IPS-15b (cell line): ENCODE measurements at regions not wholly inside any gene's neighbourhood (a gene's known extent, or its start where the extent isn't known, plus 50 kb on each side); places are given as distances from the start of the nearest gene placed in this dataset.

Source experiments
- H3K27me3 ChIP-seq: one replicate; pipeline ENCODE4 v1.6.1; 2013; ENCODE audit warnings: low read length; ENCODE audit not compliant: control insufficient read depth, insufficient read depth
- H3K36me3 ChIP-seq: one replicate; pipeline ENCODE4 v1.6.1; 2013; ENCODE audit warnings: low read length; ENCODE audit not compliant: control insufficient read depth, insufficient read depth
- H3K4me1 ChIP-seq: one replicate; pipeline ENCODE4 v1.6.1; 2013; ENCODE audit warnings: mild to moderate bottlenecking, low read length; ENCODE audit not compliant: control insufficient read depth, insufficient read depth
- H3K4me3 ChIP-seq: one replicate; pipeline ENCODE4 v1.5.1; 2013; ENCODE audit warnings: low read depth, low read length
- H3K9ac ChIP-seq: one replicate; pipeline ENCODE4 v1.6.1; 2013; ENCODE audit warnings: low read depth, mild to moderate bottlenecking, low read length
- H3K9me3 ChIP-seq: one replicate; pipeline ENCODE4 v1.6.1; 2013; ENCODE audit warnings: mild to moderate bottlenecking, low read length; ENCODE audit not compliant: control insufficient read depth, insufficient read depth

DNA sequence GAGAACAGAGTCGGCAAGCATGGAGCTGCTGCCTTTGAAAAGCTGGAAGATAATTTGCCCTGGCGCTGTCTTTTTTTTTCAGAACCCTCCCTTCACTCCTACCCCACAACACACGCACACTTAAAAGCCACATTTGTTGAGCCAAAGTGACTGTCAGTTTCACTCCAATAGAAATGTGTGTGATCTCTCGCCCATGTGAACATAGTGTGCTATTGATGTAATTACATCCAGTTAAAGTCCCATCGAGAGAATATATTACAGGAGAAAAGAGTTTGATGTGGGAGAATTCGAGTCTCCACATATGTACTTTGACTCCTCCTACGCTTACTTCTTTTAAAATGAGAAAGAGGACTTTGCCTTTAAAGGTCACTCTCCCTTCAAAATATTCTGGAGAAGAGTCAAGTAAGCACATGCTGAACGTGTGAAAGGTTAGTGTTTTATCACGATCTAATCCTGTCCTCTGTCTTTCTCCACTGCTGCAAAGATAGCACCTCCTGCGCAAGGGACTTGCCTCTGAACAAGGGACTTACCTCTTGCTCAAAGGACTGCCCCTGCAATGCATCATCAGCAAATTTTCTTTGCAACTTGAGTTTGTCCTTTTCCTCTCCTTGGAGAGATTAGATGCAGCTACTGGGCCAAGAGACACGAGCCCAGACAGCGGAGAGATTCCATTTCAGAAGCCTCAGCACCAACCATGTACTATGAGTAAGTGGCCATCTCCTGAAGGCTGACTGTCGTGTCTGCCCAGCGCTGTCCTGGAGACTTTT, 613.9 kb downstream of the PTPRU start:
- no peak overlapping the region for H3K4me3 ChIP-seq
- H3K9ac ChIP-seq = no peak overlapping the region
- no peaks in the 10 kb centered on the region for H3K9me3 ChIP-seq
- no peaks in the 10 kb centered on the region for H3K36me3 ChIP-seq
- H3K27me3 ChIP-seq = no peaks in the 10 kb centered on the region
- H3K4me1 ChIP-seq = no peaks in the 10 kb centered on the region

DNA sequence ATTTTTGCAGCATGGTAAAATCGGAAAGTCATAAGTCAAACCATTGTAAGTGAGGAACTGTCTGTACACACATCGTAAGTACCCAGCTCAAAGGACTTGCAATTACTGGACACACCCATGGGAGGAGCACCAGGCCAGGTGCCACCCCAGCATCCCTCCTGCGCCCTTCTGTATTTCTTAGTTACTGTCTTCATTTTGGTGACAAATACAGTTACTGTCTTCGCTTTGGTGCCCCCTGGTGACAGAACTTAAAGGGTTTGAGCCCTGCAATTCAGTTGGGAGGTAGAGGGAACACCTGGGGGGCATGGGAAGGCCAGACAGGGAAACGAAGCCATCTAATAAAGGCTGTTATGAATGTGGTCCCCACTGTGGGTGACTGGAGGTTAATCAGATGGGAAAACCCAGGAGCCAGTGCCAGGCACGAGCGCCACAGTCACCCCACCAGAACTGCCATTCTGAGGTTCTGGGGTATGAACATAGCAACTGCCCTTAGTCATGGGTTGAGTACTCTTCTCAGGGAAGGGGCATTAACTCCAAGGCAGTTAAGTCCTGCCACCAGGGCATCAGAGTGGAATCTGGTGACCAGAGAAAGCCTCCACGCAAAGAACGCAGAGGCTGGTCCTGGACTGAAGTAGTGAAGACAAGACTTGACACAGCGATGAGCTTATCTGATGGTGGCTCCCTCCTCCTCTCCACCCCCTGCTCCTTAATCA, 612.9 kb downstream of the PTPRU start:
- Histone ChIP-seq H3K36me3 (no peaks in the 10 kb centered on the region), H3K4me1 (no peaks in the 10 kb centered on the region), H3K9ac (no peak overlapping the region), H3K9me3 (no peaks in the 10 kb centered on the region), H3K4me3 (no peak overlapping the region), H3K27me3 (no peaks in the 10 kb centered on the region)

DNA sequence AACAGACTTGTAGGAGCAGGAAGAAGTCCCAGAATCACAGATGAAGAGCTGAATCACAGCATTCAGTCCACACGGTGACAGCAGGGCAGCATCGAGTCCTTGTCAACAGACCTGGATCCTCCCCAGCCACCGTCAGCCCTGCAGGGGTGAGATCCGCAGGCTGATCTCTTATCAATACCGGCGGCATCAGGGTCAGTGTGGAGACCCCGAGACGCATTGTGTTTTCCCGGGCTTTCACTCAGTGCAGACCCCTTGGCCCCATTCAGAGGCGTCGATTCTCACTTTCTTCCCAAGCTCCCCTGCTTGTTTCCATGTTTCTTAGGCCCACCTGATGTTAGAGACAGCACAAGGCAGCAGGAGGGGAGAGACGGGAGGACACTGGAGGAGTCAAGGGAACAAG, 609.6 kb downstream of the PTPRU start:
- no peaks in the 10 kb centered on the region for H3K27me3 ChIP-seq
- no peaks in the 10 kb centered on the region for H3K36me3 ChIP-seq
- H3K9me3 ChIP-seq = no peaks in the 10 kb centered on the region
- no peak overlapping the region for H3K9ac ChIP-seq
- no peak overlapping the region for H3K4me3 ChIP-seq
- H3K4me1 ChIP-seq = no peaks in the 10 kb centered on the region

DNA sequence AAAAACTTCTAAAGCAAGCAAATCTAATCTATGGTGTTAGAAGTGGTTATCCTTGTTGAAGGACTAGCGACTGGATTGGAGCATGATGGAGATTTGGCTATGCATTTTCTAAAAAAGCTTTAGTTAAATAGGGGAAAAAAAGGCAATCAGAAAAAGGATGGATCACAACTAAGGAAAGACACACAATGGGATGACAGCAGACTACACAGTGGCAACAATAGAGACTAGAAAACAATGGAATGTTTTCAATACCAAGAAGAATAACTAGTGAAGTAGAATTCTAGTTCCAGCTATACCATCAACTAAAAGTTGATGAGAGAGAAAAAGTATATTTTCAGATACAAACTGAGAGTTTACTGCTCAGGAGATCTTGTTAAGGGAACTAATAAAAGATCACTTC, 605.8 kb downstream of the PTPRU start:
- Histone ChIP-seq H3K4me1 (no peaks in the 10 kb centered on the region), H3K4me3 (no peak overlapping the region), H3K36me3 (no peaks in the 10 kb centered on the region), H3K9me3 (no peaks in the 10 kb centered on the region), H3K27me3 (no peaks in the 10 kb centered on the region), H3K9ac (no peak overlapping the region)

DNA sequence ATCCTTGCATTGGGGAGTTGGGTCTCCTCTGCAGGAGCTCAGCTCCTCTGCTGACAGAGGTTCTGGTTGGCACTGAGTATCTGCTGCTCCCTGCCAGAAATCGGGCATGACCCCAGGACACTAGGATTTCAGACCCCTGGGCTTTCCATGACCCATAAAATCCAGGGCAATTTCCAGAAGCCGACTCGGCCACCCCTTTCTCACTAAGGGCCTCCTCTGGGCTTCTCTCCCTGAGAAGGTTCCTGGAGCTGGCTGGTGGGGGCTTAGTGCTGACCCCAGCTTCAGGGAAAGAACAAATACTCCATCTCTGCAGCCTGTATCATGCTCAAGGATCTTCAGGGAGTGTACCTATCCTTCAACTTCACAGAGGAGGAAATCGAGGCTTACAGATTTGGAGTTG, 603.4 kb downstream of the PTPRU start:
- no peak overlapping the region for H3K9ac ChIP-seq
- no peaks in the 10 kb centered on the region for H3K27me3 ChIP-seq
- no peaks in the 10 kb centered on the region for H3K9me3 ChIP-seq
- H3K4me1 ChIP-seq = no peaks in the 10 kb centered on the region
- no peaks in the 10 kb centered on the region for H3K36me3 ChIP-seq
- no peak overlapping the region for H3K4me3 ChIP-seq

DNA sequence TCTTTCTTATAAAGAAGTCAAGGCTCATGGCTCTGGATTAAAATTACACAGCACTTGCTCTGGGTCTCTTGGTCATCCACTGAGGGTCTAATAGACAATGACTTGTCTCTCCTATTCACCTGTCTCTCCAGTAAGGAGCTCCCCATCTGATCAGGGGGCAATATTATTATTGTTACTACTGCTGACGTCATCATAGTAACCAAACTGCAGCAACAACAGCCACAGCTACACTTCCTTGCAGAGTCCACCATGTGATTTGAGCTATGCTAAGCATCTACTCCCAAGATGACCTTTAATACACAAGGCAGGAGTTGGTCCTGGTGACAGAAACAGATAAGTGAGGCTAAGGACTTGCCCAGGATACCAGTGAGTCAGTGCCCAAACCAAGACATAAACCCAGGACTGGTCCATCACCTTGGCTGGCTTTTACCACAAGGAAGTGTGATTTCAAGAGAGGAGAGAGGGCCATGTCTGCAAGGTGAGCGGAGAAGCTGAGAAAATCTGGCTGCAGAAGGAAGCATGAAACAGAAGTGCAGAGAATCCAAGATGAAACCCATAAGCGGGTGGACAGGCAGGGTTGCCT, 602.5 kb downstream of the PTPRU start:
- H3K4me1 ChIP-seq = no peaks in the 10 kb centered on the region
- no peak overlapping the region for H3K4me3 ChIP-seq
- no peaks in the 10 kb centered on the region for H3K27me3 ChIP-seq
- no peaks in the 10 kb centered on the region for H3K9me3 ChIP-seq
- H3K36me3 ChIP-seq = no peaks in the 10 kb centered on the region
- no peak overlapping the region for H3K9ac ChIP-seq

DNA sequence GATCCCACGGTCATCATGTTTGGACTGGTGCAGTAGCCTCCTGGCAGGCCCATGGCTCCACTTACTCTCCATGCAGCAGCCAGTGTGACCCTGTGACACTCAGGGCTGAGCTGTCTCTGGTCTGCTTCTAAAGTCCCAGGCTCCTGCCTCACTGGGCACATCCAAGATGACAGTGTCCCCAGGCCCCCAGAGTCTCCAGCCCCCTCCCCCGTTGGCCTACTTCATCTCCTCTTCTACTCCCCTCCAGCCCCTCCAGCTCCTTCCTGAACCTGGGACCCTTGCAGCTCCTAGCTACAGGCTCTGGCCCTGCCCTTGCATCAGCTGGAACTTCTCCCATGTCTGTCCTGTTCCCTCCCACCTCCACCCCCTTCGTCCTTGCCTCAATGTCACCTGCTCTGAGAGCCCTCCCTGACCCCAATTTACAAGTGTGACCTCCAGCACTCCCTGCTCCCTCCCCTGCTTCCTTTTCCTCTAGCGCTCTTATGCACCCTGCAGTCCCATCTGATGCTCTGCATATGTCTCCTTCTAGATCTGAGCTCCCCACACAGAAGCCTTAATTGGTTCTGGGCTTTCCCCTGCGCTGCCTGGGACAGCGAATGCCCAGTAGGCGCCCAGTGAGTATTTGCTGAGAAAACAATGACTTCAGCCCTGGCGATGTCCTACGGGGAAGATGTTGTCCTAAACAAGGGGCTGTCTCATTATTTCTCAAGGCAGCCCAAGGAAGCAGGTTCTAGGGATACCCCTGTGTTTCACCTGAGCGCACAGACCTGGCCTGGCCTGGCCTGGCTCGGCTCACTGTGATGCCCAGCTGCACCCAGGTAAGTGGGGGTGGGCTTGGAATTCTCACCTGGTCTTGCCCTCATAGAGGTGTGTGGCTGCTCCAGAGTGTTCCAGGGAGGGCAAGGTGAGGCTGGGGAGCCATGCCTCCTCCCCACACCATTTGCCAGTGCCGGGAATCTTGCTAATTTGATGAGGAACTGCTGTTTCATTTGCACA, 600.6 kb downstream of the PTPRU start:
- Histone ChIP-seq H3K4me1 (no peaks in the 10 kb centered on the region), H3K9ac (no peak overlapping the region), H3K36me3 (no peaks in the 10 kb centered on the region), H3K27me3 (no peaks in the 10 kb centered on the region), H3K4me3 (no peak overlapping the region), H3K9me3 (no peaks in the 10 kb centered on the region)

DNA sequence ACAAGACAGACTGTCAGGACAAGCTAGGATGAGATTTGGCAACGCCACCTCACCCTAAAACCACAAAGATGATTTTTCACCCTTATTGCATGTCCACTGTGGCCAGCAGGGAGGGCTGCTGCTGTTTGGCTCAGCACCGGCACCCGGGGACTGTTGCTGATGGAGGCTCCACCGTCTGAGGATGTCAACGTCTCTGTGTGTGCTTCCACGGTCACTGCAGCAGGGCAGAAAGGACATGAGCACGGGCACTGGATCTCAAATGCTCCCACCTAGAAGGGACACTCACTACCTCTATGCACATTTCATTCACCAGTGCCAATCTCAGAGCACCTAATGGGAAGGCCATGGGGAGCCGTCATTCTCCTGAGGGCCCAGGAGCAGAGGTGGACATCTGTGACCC, 599.6 kb downstream of the PTPRU start:
- Histone ChIP-seq H3K9me3 (no peaks in the 10 kb centered on the region), H3K36me3 (no peaks in the 10 kb centered on the region), H3K27me3 (no peaks in the 10 kb centered on the region), H3K4me3 (no peak overlapping the region), H3K4me1 (no peaks in the 10 kb centered on the region), H3K9ac (no peak overlapping the region)

DNA sequence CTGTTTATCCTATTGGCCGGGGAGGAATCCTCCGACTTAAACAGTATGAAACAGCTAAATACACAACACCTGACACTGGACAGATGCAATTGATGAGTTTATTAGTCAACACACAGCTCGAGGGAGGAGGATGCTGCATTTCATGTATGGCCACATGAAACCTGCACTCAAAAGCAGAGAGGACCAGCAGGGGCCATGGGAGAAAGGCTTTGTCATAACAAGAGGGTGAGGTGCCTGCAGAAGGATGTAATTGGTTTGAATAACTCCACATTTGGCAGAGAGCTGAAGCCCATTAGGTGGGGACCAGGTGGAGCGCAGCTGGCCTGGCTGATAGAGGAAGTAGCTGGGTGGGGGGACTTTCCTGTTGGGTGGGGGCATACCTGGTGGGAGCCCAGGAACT, 599.1 kb downstream of the PTPRU start:
- H3K4me1 ChIP-seq = no peaks in the 10 kb centered on the region
- no peaks in the 10 kb centered on the region for H3K27me3 ChIP-seq
- no peaks in the 10 kb centered on the region for H3K36me3 ChIP-seq
- H3K9me3 ChIP-seq = no peaks in the 10 kb centered on the region
- H3K9ac ChIP-seq = no peak overlapping the region
- H3K4me3 ChIP-seq = no peak overlapping the region

DNA sequence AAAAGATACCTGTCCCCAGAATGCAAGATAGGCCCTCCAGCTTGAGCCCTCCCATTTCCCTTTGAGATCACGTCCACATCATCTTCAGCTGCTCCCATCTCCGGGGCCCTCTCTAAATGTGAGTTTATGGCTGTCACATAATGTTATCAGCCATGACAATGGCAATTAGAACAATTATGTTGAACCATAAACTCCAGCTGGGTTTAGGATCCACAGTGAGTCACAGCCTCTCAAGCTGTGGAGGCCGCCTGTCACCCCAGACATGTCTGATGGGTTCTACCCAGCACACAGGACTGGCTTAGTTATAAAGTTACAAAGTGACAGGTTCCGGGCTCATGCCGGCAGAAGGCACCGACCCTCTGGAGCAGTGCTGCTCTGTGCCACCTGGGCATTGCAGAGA, 597.3 kb downstream of the PTPRU start:
- Histone ChIP-seq H3K9me3 (no peaks in the 10 kb centered on the region), H3K27me3 (no peaks in the 10 kb centered on the region), H3K36me3 (no peaks in the 10 kb centered on the region), H3K4me1 (no peaks in the 10 kb centered on the region), H3K4me3 (no peak overlapping the region), H3K9ac (no peak overlapping the region)

DNA sequence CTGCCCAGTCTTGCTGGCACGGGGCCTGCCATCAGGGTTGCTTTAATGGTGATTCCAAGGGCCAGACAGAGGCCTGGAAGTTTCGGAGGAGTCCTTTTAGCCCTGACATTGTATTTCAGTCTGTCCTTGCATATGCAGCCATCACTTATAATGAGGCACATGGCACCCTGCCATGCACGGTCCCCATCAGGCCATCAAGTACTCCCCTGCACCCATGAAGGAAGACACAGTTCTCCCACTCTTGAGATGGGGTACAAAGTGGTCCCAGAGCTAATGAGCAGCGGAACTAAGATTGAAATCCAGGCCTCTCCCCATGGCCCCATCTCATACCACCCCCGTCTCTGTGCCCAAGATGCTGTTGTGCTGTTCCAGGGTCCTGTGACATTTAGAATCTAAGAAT, 596.6 kb downstream of the PTPRU start:
- no peaks in the 10 kb centered on the region for H3K36me3 ChIP-seq
- no peak overlapping the region for H3K4me3 ChIP-seq
- no peaks in the 10 kb centered on the region for H3K27me3 ChIP-seq
- no peaks in the 10 kb centered on the region for H3K9me3 ChIP-seq
- no peak overlapping the region for H3K9ac ChIP-seq
- H3K4me1 ChIP-seq = no peaks in the 10 kb centered on the region
